Effector CD8-positive, alpha-beta T cell (primary cell): ENCODE measurements at regions not wholly inside any gene's neighbourhood (a gene's known extent, or its start where the extent isn't known, plus 50 kb on each side); places are given as distances from the start of the nearest gene placed in this dataset.
"Not testable (repeated sequence)": the region's sequence is repeated elsewhere in the genome, so short reads cannot be mapped to it uniquely, and the experiment has no call there.

Experiments
- DNase-seq: peaks from one replicate; lab custom pipeline; 2025; lab: John Stamatoyannopoulos, UW

GRCh38 chr10:43854007-43854406 is 205.3 kb upstream of the ZNF32 start:
- DNase-seq = no peak

- no peak for DNase-seq
Observed at GRCh38 chr10:43853369-43853768, 204.7 kb upstream of the ZNF32 start.

DNA sequence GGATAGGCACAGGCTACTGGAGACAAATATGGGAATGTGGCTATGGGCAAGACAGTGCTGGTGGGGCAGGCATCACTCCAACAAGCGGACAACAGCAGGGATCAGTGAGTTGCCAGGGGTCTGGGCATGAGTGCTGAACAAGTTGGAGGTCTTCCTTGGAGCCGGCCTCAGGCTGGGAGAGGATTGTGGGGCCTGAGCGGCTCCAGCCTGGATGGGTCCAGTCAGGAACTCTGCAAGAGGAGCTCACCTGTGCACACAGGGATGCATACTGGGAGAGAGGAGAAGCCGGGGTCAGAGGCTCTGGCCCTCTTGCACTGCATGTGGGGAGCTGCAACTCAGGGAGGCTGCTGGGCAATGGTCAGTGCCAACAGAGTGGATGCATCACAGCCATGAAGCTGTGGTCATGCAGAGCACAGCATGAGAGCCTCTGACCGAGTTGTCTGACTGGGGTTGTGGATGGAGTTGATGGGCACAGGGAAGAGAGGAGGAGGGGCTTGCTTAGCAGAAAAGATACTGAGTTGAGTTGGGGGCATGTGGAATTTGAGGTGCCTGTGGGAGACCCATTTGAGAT is 204.0 kb upstream of the ZNF32 start:
- DNase-seq = no peak

- DNase-seq = no peak
Observed at GRCh38 chr10:43852149-43852548, 203.5 kb upstream of the ZNF32 start.

GRCh38 chr10:43851030-43851429 is 202.3 kb upstream of the ZNF32 start:
- DNase-seq = no peak

DNA sequence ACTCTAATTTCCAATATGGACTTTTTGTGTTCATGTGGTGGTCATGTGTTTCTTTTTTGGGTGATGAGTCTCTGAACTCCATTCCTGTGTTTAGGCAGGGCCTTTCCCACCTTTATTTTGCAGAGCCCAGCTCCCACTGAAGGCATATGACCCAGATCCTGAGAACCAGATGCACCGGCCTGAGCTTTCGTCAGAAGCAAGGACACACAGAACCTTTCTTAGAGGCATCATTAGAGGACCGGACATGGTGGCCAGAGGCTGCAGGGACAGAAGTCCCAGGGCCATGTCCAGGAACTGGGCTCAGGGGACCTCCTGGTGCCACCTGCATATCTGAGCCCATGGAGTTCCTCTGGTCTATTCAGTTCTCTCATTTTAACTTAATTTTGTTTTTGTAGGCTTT is 200.9 kb upstream of the ZNF32 start:
- no peak for DNase-seq

DNA sequence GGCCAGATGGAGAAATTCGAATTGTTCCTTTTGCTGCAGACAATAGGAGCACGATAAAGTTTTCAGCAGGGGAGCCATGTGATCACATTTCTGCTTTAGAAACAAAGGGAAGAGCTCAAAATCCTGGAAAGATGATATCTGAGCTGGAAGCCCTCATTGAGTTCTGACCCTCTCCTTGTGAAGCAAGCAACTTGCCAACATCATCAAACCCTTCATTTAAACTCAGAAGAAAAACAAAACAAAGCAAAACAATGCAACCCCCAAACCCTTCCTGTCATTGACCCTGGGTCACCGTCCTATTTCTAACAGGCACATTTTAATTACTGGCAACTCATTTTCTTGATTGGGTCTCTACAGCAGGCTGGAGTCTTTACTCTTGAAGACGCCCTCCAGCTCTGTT is 198.3 kb upstream of the ZNF32 start:
- no peak for DNase-seq

DNA sequence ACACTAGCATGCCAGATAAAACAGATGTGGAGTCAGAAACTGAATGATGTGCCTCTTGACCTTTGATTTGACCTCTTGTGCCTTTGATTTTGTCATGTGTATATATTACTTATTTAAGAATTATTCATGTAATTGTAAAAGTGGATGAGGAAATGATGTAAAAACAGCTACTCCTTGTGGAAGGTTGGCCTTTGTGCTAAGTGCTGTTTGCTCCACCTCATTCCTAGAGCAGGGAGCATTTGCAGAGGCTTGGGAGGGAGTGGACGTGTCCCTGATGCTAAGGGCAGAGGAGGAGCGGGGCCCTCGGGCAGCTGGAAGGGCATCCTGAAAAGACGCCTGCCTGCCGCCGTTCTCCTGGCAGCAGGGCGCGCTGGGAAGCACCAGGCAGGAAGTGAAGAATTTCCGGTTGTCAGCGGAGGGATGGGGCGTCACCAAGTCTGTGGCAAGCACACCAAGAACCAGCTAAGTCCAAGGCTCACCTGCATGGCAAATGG is 197.6 kb upstream of the ZNF32 start:
- DNase-seq = no peak

- DNase-seq = no peak
Observed at GRCh38 chr10:43845121-43845520, 196.4 kb upstream of the ZNF32 start.

DNA sequence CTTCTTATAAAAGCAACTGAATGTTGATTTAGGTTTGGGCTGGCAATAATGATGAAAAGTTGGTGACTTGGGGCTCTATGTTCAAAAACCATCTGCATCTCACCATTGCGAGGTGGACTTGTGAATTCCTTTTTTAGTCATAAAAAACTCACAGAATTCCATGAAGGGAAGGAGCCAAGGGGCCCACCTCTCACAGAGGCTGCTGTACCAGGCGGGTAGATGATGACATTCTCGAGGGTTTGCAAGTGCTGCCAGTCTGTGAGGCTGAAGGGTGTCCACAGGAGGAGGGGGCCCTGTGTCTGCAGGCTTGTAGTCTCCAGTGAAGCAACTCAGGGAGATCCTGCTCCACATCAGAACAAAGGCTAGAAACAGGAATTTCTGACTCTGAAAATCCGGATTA is 195.5 kb upstream of the ZNF32 start:
- no peak for DNase-seq

- no peak for DNase-seq
Observed at GRCh38 chr10:43843321-43844101, 194.8 kb upstream of the ZNF32 start.

GRCh38 chr10:43842496-43842895 is 193.8 kb upstream of the ZNF32 start:
- DNase-seq = no peak

GRCh38 chr10:43842072-43842471 is 193.4 kb upstream of the ZNF32 start:
- DNase-seq = no peak

GRCh38 chr10:43839973-43840372 is 191.3 kb upstream of the ZNF32 start:
- no peak for DNase-seq

DNA sequence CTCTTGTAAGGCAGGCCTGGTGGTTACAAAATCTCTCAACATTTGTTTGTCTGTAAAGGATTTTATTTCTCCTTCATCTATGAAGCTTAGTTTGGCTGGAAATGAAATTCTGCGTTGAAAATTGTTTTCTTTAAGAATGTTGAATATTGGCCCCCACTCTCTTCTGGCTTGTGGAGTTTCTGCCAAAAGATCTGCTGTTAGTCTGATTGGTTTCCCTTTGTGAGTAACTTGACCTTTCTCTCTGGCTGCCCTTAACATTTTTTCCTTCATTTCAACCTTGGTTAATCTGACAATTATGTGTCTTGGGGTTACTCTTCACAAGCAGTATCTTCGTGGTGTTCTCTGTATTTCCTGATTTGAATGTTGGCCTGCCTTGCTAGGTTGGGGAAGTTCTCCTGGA is 186.1 kb upstream of the ZNF32 start:
- DNase-seq = not testable (repeated sequence)

DNA sequence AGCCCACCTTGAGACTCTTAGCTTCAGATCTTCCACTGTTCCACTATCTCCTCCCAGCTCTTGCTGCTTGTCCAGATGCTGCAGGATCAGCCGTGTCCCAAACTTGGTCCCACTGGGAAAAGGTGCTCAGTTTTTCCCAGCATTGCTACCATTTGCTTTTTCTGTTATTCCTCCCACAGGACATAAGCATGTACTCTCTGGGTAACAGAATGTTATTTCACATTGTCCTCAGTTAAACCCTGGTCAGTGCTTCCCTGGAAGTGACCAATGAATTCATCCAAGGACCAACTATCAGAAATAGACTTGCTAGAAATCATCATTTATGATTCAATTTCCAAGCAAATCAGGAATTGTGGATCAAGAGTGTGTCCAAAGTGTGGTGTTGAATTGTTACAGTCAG is 179.2 kb upstream of the ZNF32 start:
- no peak for DNase-seq

GRCh38 chr10:43825984-43826383 is 177.3 kb upstream of the ZNF32 start:
- no peak for DNase-seq

DNA sequence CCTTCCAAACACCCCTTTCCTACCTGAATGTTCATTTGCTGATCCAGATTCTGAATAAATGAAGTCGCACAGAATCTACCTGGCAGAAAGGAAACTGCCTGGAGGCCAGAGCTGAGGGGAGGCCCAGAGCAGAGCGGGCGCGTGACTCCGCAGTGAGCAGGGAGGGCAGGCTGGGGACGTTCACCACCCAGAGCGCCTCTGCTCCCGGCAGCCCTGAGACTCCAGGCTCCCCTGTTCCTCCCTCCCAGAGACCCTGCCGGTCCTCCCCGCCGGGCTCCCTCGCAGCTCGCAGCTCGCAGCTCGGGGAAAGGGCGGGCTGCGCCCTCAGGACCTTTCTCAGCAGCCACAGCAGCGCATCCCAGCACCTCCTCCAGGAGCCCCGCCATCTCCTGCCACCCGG is 176.7 kb upstream of the ZNF32 start:
- DNase-seq = no peak

DNA sequence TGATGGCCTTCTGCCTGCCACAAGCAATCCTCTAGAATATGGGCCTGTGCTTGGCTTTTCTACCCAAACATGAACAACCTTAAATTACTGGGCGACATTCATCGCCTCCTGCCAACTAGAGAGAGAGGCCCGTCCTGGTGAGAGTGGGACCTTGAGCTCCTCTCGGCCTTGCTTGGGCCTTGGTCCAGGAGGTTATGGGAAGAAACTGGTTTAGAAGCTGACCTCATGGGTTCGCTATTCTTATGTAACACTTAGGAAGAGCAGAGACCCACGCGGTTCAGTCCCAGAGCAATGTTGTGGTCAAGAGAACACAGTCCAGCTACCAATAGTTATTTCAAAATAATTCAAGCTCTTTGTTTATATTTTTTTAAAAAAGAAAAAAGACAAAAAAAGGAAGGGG is 176.3 kb upstream of the ZNF32 start:
- no peak for DNase-seq

DNA sequence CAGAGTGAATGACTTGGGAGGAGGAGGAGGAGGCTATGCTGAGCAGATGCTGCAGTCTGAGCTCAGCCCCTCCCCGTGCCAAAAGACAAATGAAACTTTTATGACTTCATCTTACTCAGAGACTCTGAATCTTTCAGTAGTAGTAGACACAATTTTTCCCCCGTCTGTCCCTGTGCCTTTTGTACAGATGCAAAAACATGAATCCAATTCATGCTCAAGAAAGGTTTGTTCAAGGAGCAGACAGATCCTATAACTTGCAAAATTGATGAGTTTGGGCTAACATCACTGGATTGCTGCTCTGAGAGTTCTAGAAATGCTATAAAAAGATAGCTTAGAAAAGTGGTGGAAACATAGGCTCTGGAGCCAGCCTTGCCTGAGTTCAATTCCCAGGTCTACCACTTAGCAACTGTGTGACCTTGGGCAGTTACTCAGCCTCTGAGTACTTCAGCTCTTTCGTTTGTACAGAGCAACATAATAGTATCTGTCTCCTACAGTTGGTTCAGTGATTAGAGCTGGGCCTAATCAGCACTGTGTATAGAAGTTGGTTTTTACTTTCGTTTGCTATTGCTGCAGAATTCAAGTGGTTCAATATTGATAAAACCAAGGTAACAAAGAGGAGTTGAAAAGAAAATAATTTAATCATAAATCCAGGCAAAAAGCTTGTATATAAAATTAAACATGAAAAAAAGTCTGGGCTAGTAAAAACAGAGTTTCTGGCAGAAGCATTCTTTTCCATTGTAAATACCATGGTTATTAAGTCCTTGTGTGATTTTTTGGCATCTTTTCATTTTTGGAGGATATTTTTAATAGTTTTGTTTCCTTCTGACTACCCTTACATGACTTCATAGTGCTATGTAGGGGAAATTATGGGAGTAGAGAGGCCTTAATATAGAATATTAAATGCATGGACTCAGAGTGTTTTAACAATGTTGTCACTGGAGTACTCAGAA is 174.2 kb upstream of the ZNF32 start:
- DNase-seq = no peak

DNA sequence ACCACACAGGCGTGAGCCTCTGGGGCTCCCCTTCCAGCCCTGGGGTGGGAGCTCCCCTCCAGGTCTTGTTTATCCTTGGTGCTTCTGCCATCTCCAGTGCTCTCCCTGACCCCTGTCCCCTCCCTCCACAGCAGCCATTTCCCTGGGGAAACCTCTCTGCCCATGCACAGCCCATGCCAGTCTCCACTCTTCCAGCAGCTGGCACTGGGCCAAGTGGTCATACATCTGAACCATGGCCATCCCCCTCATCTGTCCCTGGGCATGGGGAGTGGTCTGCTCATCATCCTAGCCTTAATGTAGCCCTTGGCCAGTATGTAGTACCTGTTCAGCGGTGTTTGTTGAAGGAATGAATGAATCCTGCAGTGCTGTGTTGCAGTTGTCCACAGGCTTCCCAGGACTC is 172.4 kb upstream of the ZNF32 start:
- DNase-seq = no peak

- DNase-seq = no peak
Observed at GRCh38 chr10:43820663-43821062, 172.0 kb upstream of the ZNF32 start.
